Activated T-helper 1 cell treated with anti-CD3 and anti-CD28 coated beads, Interleukin-2, amount 50 U/mL, for 16 hours (primary cell): ENCODE measurements at regions not wholly inside any gene's neighbourhood (a gene's known extent, or its start where the extent isn't known, plus 50 kb on each side); places are given as distances from the start of the nearest gene placed in this dataset.
"Not testable (repeated sequence)": the region's sequence is repeated elsewhere in the genome, so short reads cannot be mapped to it uniquely, and the experiment has no call there.

Experiments used
- DNase-seq, 2 donors: peaks; one replicate each; pipeline ENCODE4 v3.0.0-alpha.2; 2020; ENCODE audit warnings: low read depth in 1 of 2, low spot score in 1 of 2

DNA sequence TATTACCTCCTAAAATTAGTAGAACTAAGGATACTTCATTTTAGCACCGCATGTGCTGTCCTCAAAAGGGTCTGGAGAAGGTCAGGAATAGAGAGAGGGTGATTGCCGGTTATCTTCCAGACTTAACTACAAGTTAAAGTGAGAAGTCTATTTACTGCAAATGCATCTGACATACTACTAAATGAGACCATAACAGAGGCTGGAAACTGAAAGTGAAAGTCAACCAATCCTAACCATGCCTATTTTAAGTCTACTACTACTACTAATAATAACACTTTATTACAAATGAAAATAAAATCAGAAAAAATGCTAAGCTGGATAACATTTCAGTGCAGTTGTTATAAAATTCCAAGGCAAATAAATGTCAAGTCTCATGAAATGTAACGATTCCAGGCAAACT lies 244.7 kb downstream of the KIF20B start:
- DNase-seq = no peak

DNA sequence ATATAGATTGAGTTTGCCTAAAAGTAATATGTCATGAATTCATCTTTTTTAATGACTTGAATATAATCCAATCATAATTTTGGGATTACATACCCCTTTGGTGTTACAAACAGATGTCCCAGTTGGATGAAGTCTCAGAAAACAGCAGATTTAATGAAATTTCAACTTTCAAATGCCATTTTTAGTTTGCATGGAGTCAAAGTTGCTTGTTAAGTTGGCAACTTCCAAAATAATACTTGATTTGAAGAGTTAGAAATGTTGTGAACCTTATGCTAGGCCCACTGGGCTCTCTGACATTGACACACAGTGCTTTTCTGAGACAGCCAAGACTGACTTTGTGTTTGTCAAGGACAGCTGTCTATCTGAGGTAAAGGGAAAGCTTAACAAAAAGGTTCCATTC lies 248.1 kb downstream of the KIF20B start:
- DNase-seq = no peak

- no peak for DNase-seq
Measured at GRCh38 chr10:89952325-89952724, 250.9 kb downstream of the KIF20B start.

DNA sequence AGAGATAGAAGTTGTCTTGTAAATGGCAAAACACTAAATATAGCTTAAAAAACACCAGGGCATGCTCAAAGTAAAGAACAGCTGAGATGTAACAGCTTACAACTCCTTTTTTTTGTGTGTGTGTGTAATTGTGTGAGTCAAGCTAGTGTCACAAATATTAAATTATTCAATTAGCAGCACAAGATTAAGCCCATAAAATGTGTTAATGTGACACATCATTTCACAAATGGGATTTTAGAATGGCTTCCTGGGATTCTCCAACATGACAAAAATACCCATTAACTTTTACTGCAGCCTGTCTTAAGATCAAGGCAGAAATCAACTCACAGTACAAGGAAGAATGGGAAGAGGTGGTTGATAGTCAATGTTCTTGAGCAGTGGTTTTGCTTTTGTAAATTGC lies 251.4 kb downstream of the KIF20B start:
- DNase-seq = no peak

- DNase-seq = no peak
Measured at GRCh38 chr10:89954061-89954460, 252.7 kb downstream of the KIF20B start.

- no peak for DNase-seq
Measured at GRCh38 chr10:89954787-89955566, 253.6 kb downstream of the KIF20B start.

DNA sequence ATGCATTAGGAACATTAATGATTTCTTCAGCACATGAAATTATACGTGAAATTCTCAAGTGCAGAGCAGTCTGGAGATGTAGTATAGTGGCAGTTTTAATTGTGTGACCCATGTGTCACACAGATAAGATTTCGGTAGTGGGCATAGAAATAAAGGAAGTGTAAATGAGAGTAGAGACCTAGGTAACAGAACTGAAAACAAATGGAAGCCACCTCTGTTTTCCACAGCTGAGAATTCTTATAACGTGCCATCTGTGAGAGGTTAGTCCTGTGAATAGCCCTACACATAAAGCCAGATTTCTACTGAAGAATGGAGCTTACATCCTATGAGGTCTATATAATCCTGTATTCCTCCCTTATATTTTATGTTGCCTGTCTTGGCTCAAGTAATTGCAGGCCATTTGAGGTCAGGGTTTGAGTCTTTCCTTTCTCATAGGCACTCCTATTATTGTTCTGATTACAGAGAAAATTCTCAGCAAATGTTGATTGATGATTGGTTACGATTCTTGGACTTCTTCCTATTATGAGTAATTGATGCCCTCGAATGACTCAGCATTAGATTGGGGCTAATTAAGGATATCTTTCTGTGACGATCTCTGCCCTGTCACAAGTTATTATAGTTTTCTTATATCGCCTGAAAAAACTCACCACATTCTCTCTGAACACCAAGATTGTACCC lies 258.2 kb downstream of the KIF20B start:
- DNase-seq = no peak

DNA sequence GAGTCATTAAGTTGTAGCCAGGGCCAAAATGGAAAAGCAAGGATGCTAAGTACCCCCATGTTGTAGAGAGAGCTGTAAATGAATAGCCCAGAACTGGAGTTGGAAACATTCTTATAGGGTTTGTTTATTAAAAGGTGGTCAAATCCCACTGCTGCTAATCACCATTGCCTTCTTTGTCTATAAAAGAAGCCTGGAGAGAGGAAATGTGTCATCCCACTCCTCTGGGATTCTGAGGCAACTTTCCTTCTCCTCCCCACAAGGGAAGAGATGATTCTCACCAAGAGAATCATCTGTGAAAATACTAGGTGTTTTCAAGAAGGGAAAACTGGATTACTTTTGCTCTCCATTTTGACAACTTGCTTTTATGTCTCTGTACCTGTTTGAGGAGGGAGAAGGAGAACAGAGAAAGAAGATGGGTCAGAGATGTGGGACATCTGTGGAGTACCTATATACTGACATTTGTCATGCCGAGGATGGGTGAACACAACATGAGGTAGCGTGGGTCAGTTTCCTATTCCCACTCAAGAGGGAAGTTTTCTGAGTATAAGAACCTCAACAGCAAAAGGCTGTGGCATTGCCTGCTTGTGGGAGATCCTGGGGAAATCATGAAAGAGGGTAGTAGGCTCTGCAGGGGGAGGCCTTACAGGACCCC lies 262.2 kb downstream of the KIF20B start:
- no peak for DNase-seq

DNA sequence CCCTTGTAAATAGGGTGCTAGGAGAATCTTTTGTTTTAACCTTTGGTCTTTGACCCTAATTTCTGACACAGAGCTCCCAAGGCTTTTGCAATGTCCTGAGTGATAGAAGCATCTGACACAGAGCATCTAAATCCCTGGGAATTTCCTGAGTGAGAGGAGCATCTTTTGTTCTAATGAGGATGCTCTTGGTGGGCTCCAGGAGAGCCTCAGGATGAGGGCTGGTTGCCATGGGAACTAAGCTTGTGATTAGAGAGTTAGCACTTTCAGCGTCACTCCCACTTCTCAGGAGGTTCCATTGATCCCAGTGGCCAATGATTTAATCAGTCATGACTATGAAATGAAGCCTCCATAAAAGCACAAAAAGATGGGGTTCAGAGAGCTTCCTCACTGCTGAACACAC lies 264.8 kb downstream of the KIF20B start:
- DNase-seq = no peak

DNA sequence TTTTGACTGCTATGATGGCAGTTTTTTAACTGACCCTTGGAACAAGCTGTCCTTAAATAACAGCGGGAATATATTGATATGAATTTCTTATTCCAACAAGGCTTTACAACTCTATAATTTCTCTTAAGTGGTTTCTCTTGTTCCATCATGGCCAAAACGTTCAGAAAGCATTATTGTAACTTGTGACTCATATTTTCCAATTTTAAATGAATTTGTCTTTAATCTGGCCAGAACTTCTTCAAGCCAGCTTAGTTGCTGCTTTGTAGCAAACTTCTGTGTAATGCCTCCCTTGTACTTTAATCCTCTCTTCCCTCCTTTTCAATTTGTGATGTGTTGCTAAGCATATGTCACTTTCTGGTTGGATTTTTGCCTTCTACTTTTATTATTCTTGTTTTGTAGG lies 271.9 kb downstream of the KIF20B start:
- no peak for DNase-seq

GRCh38 chr10:89975071-89975470 lies 273.7 kb downstream of the KIF20B start:
- DNase-seq = no peak

DNA sequence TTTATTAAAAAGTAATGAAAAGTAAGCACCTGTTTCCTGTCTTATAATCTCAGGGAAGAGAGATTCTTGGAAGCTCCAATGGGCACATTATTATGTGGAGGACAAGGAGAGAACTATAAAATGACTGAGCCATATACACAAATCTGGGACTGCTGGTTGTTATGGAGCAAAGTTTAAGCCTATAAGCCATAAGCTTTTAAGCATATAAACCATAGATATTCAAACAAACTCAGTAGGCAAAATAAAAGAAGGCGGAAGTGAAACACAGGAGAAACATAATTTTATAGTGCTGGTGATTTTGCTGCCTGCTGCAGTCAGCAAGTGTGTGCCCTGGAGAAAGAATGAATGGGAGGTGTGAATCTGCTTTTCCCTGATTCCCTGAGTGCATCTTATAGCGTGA lies 274.4 kb downstream of the KIF20B start:
- DNase-seq = no peak

- no peak for DNase-seq
Measured at GRCh38 chr10:89978081-89978480, 276.7 kb downstream of the KIF20B start.

- no peak for DNase-seq
Measured at GRCh38 chr10:89979726-89980125, 278.3 kb downstream of the KIF20B start.

DNA sequence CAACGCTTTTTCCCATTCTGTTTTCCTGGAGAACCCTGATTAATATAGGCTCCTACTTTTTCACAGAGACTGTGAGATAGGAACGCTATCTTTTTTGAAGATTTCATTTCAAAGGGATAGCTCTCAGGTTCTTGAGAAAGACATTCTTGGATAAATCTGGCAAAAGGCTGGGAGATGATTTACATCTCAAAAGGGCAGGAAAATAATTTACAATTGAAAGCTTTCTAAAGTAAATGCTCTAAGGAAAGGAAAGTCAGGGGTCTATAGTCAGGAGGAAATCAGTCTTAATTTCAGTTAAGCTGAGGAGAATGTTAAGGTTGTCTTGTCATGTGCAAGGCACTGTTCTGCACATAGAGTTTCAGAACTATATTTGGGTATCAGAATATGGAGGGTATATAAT lies 278.8 kb downstream of the KIF20B start:
- no peak for DNase-seq

- DNase-seq = no peak
Measured at GRCh38 chr10:89981891-89982290, 280.5 kb downstream of the KIF20B start.

DNA sequence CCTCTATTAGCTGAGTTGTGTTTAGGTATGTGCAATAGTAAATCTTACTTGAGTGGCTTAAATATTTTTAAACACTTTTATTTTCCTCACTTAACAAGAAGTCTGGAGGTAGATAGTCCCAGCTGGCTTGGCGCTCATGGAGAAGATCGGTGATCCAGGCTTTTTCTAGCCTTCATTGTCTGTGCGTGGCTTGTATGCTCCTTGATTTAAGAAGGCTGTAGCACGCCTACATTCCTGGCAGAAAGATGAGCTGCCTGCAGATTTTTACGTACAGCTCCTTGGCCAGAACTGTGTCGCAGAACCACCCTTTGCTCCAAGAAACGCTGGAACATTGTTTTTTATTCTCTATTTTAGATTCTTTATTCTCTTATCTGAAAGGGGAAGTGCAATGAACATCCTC lies 284.1 kb downstream of the KIF20B start:
- DNase-seq = no peak

GRCh38 chr10:89988361-89988760 lies 287.0 kb downstream of the KIF20B start:
- DNase-seq = not testable (repeated sequence)

- no peak for DNase-seq
Measured at GRCh38 chr10:89992575-89992974, 291.2 kb downstream of the KIF20B start.

GRCh38 chr10:90007226-90007625 lies 305.8 kb downstream of the KIF20B start:
- DNase-seq = no peak

GRCh38 chr10:90011281-90011680 lies 309.9 kb downstream of the KIF20B start:
- DNase-seq = not testable (repeated sequence)

DNA sequence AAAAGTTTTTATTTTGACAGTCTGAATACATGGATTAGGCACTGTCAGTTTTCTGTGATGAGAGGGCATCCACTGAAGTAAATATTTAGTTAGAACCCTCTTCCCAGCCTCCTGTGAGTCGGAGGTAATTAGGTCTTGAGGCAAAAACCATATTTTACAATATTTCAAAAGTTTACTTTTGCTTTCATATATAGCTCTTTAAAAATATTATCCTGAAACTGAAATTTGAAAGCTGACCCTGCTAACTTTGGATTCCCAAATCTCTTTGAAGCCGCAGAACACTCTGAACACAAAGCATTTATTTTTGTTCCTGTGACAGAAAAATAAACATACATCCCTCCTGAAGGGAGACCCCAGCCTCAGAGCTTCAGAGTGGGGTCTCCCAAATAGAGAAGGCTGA lies 317.4 kb downstream of the KIF20B start:
- no peak for DNase-seq
